ENCODE measurements at regions not wholly inside any gene's neighbourhood (a gene's known extent, or its start where the extent isn't known, plus 50 kb on each side); places are given as distances from the start of the nearest gene placed in this dataset.

DNA sequence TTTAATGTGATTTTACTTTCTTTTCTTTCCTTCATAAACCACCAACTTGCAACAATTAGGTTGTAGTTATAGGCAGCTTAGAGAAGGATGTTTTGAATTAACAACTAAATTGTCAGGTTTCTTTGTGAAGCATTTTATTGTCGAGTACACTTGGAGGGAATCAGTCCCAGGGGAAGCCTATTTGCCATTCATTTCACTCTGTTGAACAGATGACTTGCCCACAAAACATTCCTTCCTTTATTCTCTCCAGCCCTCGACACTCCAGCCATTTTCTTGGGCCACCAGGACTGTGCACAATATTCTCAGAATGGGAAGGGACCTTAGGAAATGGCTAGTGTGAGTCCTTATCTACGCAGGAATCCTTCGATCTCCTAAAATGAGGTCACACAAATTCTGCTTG is 620.6 kb downstream of the SOX6 start:
- no peaks in the 10 kb centered on the region for H3K79me2 ChIP-seq (ENCODE audit: insufficient read depth, low read length)
- Mint-ChIP-seq H3K27ac (no peak overlapping the region), H3K4me1 (peaks cover 4 to 5% of the 10 kb centered on the region in 2 experiments), H3K36me3 (ENCODE audit: insufficient read depth in 1 of 3, low read depth in 3 of 3) (no peaks in the 10 kb centered on the region), H3K4me3 (no peak overlapping the region), H3K9me3 (peaks cover 0 to 2% of the 10 kb centered on the region in 2 experiments; a peak in 1 of 5 replicates), H3K27me3 (ENCODE audit: low read depth) (peaks cover 11% of the 10 kb centered on the region)
- no CpG with 5 or more reads among the region's 4 CpGs for WGBS (ENCODE audit: extremely low coverage, insufficient read length, low lambda C conversion rate)
- H3K79me1 ChIP-seq (ENCODE audit: insufficient read depth, low read depth, low read length, poor library complexity, severe bottlenecking), result no peaks in the 10 kb centered on the region
- H2BK5ac ChIP-seq (ENCODE audit: insufficient read length, low read length), result no peak overlapping the region
- H3K18ac ChIP-seq (ENCODE audit: insufficient read length, low read depth, low read length), result no peak overlapping the region
- H3K23me2 ChIP-seq (ENCODE audit: insufficient read length, low read depth, low read length, poor library complexity, severe bottlenecking), result no peaks in the 10 kb centered on the region
- no peak overlapping the region for H3K4ac ChIP-seq (ENCODE audit: low read depth, low read length)
- H3K23ac ChIP-seq (ENCODE audit: insufficient read length, low read depth, low read length), result no peak overlapping the region
- no peak overlapping the region for H2BK15ac ChIP-seq (ENCODE audit: low read depth, low read length)
- H4K5ac ChIP-seq (ENCODE audit: insufficient read length, low read depth, low read length), result no peak overlapping the region
- H3K56ac ChIP-seq (ENCODE audit: insufficient read length, low read depth, low read length), result no peak overlapping the region
- no peak overlapping the region for H4K8ac ChIP-seq (replicated peaks; ENCODE audit: insufficient read length, low read depth, low read length)
- no peak overlapping the region for H3K4me2 ChIP-seq (ENCODE audit: insufficient read depth, insufficient read length, low read length)
- no peak for TF ChIP-seq CTCF (conservative IDR thresholded peaks at IDR 0.05)
- H3K9me3 ChIP-seq (ENCODE audit: control insufficient read depth, low read depth, low read length), result no peaks in the 10 kb centered on the region
- no peaks in the 10 kb centered on the region for H4K20me1 ChIP-seq (ENCODE audit: control insufficient read depth, insufficient read depth, insufficient read length)
- no peak overlapping the region for H3K9ac ChIP-seq (ENCODE audit: extremely low read depth, insufficient read length, low read length)
- no peak overlapping the region for H3T11ph ChIP-seq (ENCODE audit: low read length)
- no peak for DNase-seq
- no peaks in the 10 kb centered on the region for H3K4me1 ChIP-seq (ENCODE audit: insufficient read depth, low read length)
- no peak overlapping the region for H2BK12ac ChIP-seq (ENCODE audit: insufficient read length, low read depth, low read length)
- no peaks in the 10 kb centered on the region for H3K27me3 ChIP-seq (ENCODE audit: insufficient read depth, low read length)
- no peak overlapping the region for H2BK120ac ChIP-seq (ENCODE audit: low read depth, low read length, poor library complexity, severe bottlenecking)
- H3K14ac ChIP-seq (ENCODE audit: insufficient read depth, low read length), result no peak overlapping the region
- H3K27ac ChIP-seq (ENCODE audit: insufficient read length, low read depth, low read length), result no peak overlapping the region
- no peak overlapping the region for H2BK20ac ChIP-seq (ENCODE audit: low read depth, low read length, poor library complexity, severe bottlenecking)
- no peak overlapping the region for H2AFZ ChIP-seq (ENCODE audit: low read length)
- no peak overlapping the region for H4K91ac ChIP-seq (ENCODE audit: insufficient read length, low read depth, low read length)
- no peak overlapping the region for H2AK5ac ChIP-seq (ENCODE audit: insufficient read length, low read length)

Measured in H9 (cell line).